ENCODE measurements at regions not wholly inside any gene's neighbourhood (a gene's known extent, or its start where the extent isn't known, plus 50 kb on each side); places are given as distances from the start of the nearest gene placed in this dataset.
"Not testable (repeated sequence)": the region's sequence is repeated elsewhere in the genome, so short reads cannot be mapped to it uniquely, and the experiment has no call there.

- no peak overlapping the region for H3K27ac Mint-ChIP-seq
- H3K9me3 Mint-ChIP-seq = peaks cover 4 to 8% of the 10 kb centered on the region in 2 donors
- no peak for DNase-seq (ENCODE audit: low spot score in 2 of 2)
- no peaks in the 10 kb centered on the region for H3K36me3 Mint-ChIP-seq
- ATAC-seq = no peak
Measured at GRCh38 chr2:187057466-187057865, 208.5 kb upstream of the ZSWIM2 start.

GRCh38 chr2:187056416-187057334 lies 207.7 kb upstream of the ZSWIM2 start:
- ATAC-seq (no peak), DNase-seq (ENCODE audit: low spot score in 2 of 2) (no peak)
- H3K36me3 Mint-ChIP-seq = no peaks in the 10 kb centered on the region
- no peak overlapping the region for H3K27ac Mint-ChIP-seq
- H3K9me3 Mint-ChIP-seq = peaks cover 4 to 9% of the 10 kb centered on the region in 2 donors

- Mint-ChIP-seq H3K27ac (no peak overlapping the region), H3K9me3 (peaks cover 9 to 16% of the 10 kb centered on the region in 2 donors), H3K36me3 (no peaks in the 10 kb centered on the region)
- DNase-seq (ENCODE audit: low spot score in 2 of 2) = no peak
- no peak for ATAC-seq
Measured at GRCh38 chr2:187055463-187055862, 206.5 kb upstream of the ZSWIM2 start.

- H3K27ac Mint-ChIP-seq = no peak overlapping the region
- H3K36me3 Mint-ChIP-seq = no peaks in the 10 kb centered on the region
- peaks cover 9 to 16% of the 10 kb centered on the region in 2 donors for H3K9me3 Mint-ChIP-seq
- DNase-seq (ENCODE audit: low spot score in 2 of 2) (no peak), ATAC-seq (no peak)
Measured at GRCh38 chr2:187054501-187055319, 205.7 kb upstream of the ZSWIM2 start.

- ATAC-seq (no peak), DNase-seq (ENCODE audit: low spot score in 2 of 2) (no peak)
- H3K36me3 Mint-ChIP-seq = no peaks in the 10 kb centered on the region
- no peak overlapping the region for H3K27ac Mint-ChIP-seq
- peaks cover 11 to 16% of the 10 kb centered on the region in 2 donors for H3K9me3 Mint-ChIP-seq
Measured at GRCh38 chr2:187051350-187051749, 202.4 kb upstream of the ZSWIM2 start.

- no peaks in the 10 kb centered on the region for H3K36me3 Mint-ChIP-seq
- H3K27ac Mint-ChIP-seq = no peak overlapping the region
- DNase-seq (ENCODE audit: low spot score in 2 of 2) = no peak
- ATAC-seq = no peak
- H3K9me3 Mint-ChIP-seq = peaks cover 12 to 16% of the 10 kb centered on the region in 2 donors
Measured at GRCh38 chr2:187050409-187050998, 201.5 kb upstream of the ZSWIM2 start.

GRCh38 chr2:187037310-187037709 lies 188.3 kb upstream of the ZSWIM2 start:
- H3K36me3 Mint-ChIP-seq = no peaks in the 10 kb centered on the region
- no peak overlapping the region for H3K27ac Mint-ChIP-seq
- no peaks in the 10 kb centered on the region for H3K9me3 Mint-ChIP-seq
- ATAC-seq (no peak), DNase-seq (ENCODE audit: low spot score in 2 of 2) (no peak)

GRCh38 chr2:187034434-187034833 lies 185.5 kb upstream of the ZSWIM2 start:
- DNase-seq (ENCODE audit: low spot score in 2 of 2) = no peak
- H3K9me3 Mint-ChIP-seq = peaks cover 0 to 4% of the 10 kb centered on the region in 2 donors
- no peaks in the 10 kb centered on the region for H3K36me3 Mint-ChIP-seq
- ATAC-seq = no peak
- no peak overlapping the region for H3K27ac Mint-ChIP-seq

GRCh38 chr2:187024739-187025138 lies 175.8 kb upstream of the ZSWIM2 start:
- Mint-ChIP-seq H3K36me3 (no peaks in the 10 kb centered on the region), H3K27ac (no peak overlapping the region), H3K9me3 (peaks cover 10 to 26% of the 10 kb centered on the region in 2 donors)
- no peak for DNase-seq (ENCODE audit: low spot score in 2 of 2)
- no peak for ATAC-seq

- not testable (repeated sequence) for DNase-seq (ENCODE audit: low spot score in 2 of 2); H3K36me3 Mint-ChIP-seq; ATAC-seq; H3K27ac Mint-ChIP-seq
- peaks cover 10 to 26% of the 10 kb centered on the region in 2 donors for H3K9me3 Mint-ChIP-seq
Measured at GRCh38 chr2:187023996-187024395, 175.0 kb upstream of the ZSWIM2 start.

GRCh38 chr2:187017438-187017837 lies 168.5 kb upstream of the ZSWIM2 start:
- Mint-ChIP-seq H3K36me3 (no peaks in the 10 kb centered on the region), H3K27ac (no peak overlapping the region)
- no peak for ATAC-seq

GRCh38 chr2:187013058-187013457 lies 164.1 kb upstream of the ZSWIM2 start:
- no peak overlapping the region for H3K27ac Mint-ChIP-seq
- peaks cover 0 to 6% of the 10 kb centered on the region in 2 donors for H3K9me3 Mint-ChIP-seq
- ATAC-seq = no peak

More at GRCh38 chr2:187017438-187017837, 168.5 kb upstream of the ZSWIM2 start:
- no peak for DNase-seq (ENCODE audit: low spot score in 2 of 2)
- peaks cover 0 to 3% of the 10 kb centered on the region in 2 donors for H3K9me3 Mint-ChIP-seq

GRCh38 chr2:187011206-187011832 lies 162.3 kb upstream of the ZSWIM2 start:
- DNase-seq (ENCODE audit: low spot score in 2 of 2) (no peak), ATAC-seq (no peak)
- Mint-ChIP-seq H3K36me3 (no peaks in the 10 kb centered on the region), H3K27ac (no peak overlapping the region), H3K9me3 (peaks cover 0 to 6% of the 10 kb centered on the region in 2 donors)

More at GRCh38 chr2:187013058-187013457, 164.1 kb upstream of the ZSWIM2 start:
- no peak for DNase-seq (ENCODE audit: low spot score in 2 of 2)
- no peaks in the 10 kb centered on the region for H3K36me3 Mint-ChIP-seq

GRCh38 chr2:187009483-187010239 lies 160.7 kb upstream of the ZSWIM2 start:
- Mint-ChIP-seq H3K9me3 (peaks cover 0 to 6% of the 10 kb centered on the region in 2 donors), H3K27ac (no peak overlapping the region), H3K36me3 (no peaks in the 10 kb centered on the region)
- ATAC-seq (no peak), DNase-seq (ENCODE audit: low spot score in 2 of 2) (no peak)

GRCh38 chr2:187008111-187008510 lies 159.1 kb upstream of the ZSWIM2 start:
- no peak for DNase-seq (ENCODE audit: low spot score in 2 of 2)
- no peak for ATAC-seq
- Mint-ChIP-seq H3K27ac (no peak overlapping the region), H3K9me3 (peaks cover 0 to 6% of the 10 kb centered on the region in 2 donors), H3K36me3 (no peaks in the 10 kb centered on the region)

GRCh38 chr2:187003611-187004010 lies 154.6 kb upstream of the ZSWIM2 start:
- peaks cover 0 to 6% of the 10 kb centered on the region in 2 donors for H3K36me3 Mint-ChIP-seq
- ATAC-seq = no peak
- H3K27ac Mint-ChIP-seq = no peak overlapping the region
- no peak for DNase-seq (ENCODE audit: low spot score in 2 of 2)
- H3K9me3 Mint-ChIP-seq = no peaks in the 10 kb centered on the region
